DMS153 treated with DMSO at 0.1 percent for 48 hours (cell line): ENCODE measurements at regions not wholly inside any gene's neighbourhood (a gene's known extent, or its start where the extent isn't known, plus 50 kb on each side); places are given as distances from the start of the nearest gene placed in this dataset.

Experiments
- DNase-seq: peaks from one replicate; lab custom pipeline; 2025; ENCODE audit not compliant: unreplicated experiment; lab: John Stamatoyannopoulos, UW

- DNase-seq, result no peak
Measured at GRCh38 chr4:62193761-62194160, 993.6 kb downstream of the ADGRL3 start.

- DNase-seq, result no peak
Measured at GRCh38 chr4:62191451-62192240, 991.5 kb downstream of the ADGRL3 start.

- DNase-seq, result no peak
Measured at GRCh38 chr4:62170235-62170634, 970.1 kb downstream of the ADGRL3 start.

- no peak for DNase-seq
Measured at GRCh38 chr4:62168681-62169080, 968.6 kb downstream of the ADGRL3 start.

GRCh38 chr4:62162606-62163005 is 962.5 kb downstream of the ADGRL3 start:
- DNase-seq, result no peak

- DNase-seq, result no peak
Measured at GRCh38 chr4:62161446-62161845, 961.3 kb downstream of the ADGRL3 start.

- no peak for DNase-seq
Measured at GRCh38 chr4:62159876-62160275, 959.8 kb downstream of the ADGRL3 start.

- DNase-seq, result no peak
Measured at GRCh38 chr4:62159306-62159705, 959.2 kb downstream of the ADGRL3 start.

- DNase-seq, result no peak
Measured at GRCh38 chr4:62156205-62156604, 956.1 kb downstream of the ADGRL3 start.

- DNase-seq, result no peak
Measured at GRCh38 chr4:62145276-62145675, 945.1 kb downstream of the ADGRL3 start.

- no peak for DNase-seq
Measured at GRCh38 chr4:62144431-62144830, 944.3 kb downstream of the ADGRL3 start.

GRCh38 chr4:62135565-62136156 is 935.5 kb downstream of the ADGRL3 start:
- no peak for DNase-seq

GRCh38 chr4:62133977-62134376 is 933.9 kb downstream of the ADGRL3 start:
- DNase-seq, result no peak

GRCh38 chr4:62133101-62133897 is 933.2 kb downstream of the ADGRL3 start:
- DNase-seq, result no peak

- no peak for DNase-seq
Measured at GRCh38 chr4:62131049-62131448, 930.9 kb downstream of the ADGRL3 start.

- no peak for DNase-seq
Measured at GRCh38 chr4:62130637-62131036, 930.5 kb downstream of the ADGRL3 start.

- DNase-seq, result no peak
Measured at GRCh38 chr4:62130230-62130629, 930.1 kb downstream of the ADGRL3 start.
